Activated gamma-delta T cell treated with anti-CD3 and anti-CD28 coated beads, Interleukin-2, amount 50 U/mL, for 16 hours (primary cell): ENCODE measurements at regions not wholly inside any gene's neighbourhood (a gene's known extent, or its start where the extent isn't known, plus 50 kb on each side); places are given as distances from the start of the nearest gene placed in this dataset.
"Not testable (repeated sequence)": the region's sequence is repeated elsewhere in the genome, so short reads cannot be mapped to it uniquely, and the experiment has no call there.

ENCODE experiments used
- DNase-seq: peaks from one replicate; pipeline ENCODE4 v3.0.0-alpha.2; 2020; ENCODE audit warnings: low read depth

DNA sequence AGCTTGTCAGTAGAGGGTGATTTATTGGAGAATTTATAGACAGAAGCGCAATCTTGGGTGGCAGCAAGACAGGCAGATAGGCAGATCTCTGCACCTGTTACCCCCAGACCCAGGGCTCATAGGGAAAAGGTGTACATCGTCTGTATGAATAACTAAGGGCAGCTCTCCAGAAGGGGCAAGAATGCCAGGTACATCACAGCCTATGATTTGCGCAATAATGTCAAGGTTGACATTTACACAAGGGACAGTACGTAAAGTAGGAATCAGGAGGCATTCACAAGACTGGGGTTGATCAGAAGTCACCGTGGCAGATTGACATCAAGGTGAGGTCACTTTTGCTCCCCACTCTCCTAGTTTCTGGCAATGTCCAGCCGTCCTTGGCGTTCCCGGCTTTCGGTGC is 524.1 kb downstream of the TRIML1 start:
- no peak for DNase-seq

DNA sequence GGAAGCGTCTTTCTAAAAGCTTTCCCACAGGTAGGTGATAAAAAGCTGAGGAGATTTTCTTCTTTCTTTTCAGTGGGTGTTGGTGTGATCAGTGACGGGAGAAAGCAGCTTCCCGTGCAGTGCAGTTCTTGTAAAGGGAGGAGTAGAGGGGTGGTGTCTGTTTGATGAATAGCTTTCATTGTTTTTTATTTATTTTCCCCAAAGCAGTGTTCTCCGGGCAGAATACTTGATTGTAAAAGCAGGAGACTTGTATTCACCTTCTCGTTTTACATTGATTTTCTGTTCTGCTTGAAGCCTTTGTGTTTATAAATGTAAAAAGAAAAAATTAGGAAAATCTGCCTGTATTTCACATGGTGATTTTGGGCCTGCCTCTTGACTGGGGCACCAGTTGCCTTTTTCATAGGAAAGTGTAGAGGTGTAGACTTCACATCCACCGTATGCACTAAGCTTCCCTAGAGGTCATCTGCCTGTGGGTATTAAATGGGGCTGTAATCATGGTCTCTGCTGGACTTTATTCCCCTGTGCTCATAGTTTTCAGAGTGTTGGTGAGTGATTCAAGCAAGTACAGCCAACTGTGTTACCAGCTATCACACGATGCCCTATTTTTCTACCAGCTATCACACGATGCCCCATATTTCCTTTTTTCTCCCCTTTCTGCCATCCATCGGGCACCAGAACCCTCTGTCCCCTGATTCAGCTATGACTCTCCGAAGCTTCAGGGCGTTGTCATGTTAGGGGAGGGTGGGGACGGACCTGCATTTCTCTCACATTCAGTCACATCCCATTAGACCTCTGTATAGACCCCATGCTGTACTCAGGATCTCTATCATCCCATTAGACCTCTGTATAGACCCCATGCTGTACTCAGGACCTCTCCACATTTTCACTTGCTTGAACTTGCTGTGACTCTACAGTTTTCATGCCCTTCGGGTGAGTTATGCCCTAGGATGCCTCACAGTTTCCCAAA is 526.5 kb downstream of the TRIML1 start:
- no peak for DNase-seq

DNA sequence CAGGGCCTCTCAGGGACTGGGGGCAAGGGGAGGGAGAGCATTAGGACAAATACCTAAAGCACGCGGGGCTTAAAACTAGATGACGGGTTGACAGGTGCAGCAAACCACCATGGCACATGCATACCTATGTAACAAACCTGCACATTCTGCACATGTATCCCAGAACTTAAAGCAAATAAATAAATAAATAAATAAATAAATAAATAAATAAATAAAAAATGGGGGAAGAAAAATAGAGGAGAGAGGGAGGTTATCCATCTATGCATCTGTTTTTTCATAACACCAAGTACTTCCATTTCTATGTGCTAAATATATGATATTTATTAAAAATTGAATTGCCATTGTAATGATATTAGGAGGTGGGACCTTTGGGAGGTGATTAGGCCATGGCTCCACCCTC is 539.5 kb downstream of the TRIML1 start:
- DNase-seq = not testable (repeated sequence)

DNA sequence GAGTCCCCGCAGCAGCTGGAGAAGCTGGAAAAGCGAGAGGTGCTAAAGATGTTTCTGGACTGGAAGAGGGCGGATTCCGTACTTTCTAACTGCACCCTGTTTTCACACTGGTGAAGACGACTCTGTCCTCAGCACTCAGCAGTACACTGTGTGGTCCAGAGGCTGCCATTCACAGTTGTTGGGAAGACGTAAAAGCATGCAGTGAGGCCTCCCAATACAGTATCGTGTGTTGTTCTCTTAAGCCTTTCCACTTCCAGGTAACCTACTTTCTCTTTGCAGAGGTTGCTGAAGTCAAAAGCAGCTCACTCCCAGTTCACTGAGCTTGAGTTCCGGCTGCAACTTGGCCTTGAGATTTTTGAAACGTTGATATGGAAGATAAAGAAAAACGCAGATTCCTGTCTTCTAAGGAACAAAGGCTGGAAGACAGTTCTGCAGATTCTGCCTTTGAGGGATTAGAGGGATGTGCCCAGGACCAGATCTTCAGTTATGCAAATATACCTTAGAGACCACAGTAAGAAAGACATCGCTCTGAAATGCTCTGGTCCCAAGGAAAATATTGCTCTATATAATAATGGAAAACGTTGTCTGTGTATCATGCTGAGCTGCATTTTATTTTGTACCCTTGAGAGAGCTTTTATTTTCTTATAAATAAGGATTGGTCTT is 540.9 kb downstream of the TRIML1 start:
- DNase-seq = no peak

DNA sequence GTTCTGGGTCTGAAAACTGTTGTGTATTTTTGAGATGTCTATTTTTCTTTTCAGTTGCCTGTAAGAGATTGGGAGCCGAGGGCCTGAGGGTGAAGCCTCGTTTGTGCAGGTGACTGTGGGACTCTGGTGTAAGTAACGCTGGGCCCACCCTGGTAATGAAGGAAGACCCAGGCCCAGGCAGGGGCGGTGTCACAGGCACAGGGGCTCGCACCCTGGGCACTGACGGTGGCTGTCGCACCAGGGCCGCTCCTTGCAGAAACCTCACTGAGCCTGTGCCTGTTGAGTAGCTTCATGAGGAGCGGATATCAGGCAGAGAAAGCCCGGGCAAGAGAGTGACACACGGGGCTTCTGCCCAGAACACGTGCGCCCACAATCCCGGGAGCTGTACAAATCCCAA is 541.4 kb downstream of the TRIML1 start:
- DNase-seq = no peak

DNA sequence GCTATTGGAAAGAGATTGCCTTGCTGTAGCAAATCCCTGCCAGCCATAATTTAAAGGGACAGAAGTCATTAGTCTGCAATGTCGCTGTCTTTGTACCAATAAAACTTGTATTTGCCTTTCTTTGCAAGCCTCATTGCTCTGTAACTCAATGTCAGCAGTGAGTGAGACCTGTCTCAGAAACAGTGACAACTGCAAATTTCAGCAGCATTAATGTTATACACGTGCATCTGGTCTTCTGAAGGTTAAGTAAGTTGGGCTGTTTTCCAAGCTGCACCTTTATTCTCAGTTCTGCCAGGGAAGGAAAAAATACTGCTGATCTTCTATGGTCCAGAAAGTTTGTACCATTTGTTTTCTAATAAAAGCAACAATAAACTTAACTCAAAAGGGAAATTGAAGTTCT is 543.1 kb downstream of the TRIML1 start:
- DNase-seq = no peak

DNA sequence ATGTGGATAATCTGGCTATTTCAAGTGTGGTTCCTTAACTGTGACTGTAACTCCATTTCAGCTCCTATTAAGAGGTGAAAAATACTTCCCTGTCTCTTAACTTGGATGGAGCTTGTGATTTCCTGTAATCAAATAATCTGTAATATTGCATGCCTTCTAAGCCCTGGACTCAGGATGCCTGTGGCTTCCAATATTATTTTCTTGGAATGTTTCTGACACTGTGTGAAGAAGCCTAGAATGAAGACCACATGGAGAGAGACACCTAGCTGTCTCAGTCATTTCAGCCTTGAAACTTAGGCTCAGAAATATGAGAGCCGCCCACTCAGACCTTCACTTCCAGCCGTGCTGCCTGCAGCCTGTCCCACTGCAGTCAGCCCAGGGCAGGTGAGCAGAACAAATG is 544.3 kb downstream of the TRIML1 start:
- no peak for DNase-seq

DNA sequence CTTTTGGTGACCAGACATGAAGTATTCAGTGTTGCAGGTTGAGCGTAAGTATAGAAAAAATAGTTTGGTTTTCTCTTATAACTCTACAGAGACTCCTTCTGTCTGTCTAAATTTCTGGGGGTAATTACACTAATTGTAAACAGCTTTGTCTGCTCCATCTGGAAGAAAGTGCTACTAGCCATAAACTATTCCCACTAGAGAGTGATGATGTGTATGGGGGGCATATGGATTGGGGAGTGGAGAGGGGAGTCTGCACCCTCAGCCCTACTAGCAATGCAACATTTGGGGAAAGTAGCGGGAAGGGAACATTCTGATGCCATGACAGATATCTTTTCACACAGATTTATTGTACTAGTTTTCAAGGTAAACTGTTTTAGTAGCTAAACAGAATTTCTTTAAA is 549.7 kb downstream of the TRIML1 start:
- DNase-seq = no peak

DNA sequence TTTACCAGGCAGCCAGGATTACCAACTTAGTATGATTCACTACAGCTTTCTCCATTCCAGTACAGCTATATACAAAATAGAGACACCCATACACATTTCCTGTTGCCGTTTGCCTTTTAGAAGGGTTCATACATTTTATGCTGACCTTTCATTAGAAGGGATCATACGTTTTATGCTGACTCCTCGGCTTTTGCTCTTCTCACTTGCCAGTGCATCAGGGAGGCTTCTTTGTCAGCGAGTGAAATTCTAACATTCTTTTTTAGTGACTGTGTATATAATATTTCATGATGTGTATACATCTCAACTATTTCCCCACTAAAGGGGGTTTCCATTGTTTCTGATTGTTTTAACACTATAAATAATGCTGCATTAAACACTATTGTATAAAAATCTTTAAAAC is 552.6 kb downstream of the TRIML1 start:
- DNase-seq = no peak

DNA sequence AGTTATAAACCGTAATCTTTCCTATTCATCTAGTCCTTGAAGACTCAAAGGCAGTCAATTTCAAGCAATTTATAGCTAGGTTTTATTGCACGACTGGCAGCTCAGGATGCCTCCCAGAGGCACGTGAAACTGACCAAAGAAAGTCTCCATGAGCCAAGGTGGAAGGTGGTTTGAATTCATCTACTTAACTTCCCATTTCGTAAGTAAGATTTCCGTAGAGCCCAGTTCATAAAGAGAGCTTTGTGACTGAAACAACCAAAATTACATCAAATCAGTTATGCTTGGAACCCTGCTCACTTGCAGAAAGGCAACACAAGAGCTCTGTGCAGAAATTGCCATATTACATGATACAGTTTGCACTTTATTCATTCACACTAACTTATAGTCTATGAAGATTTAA is 556.0 kb downstream of the TRIML1 start:
- no peak for DNase-seq

DNA sequence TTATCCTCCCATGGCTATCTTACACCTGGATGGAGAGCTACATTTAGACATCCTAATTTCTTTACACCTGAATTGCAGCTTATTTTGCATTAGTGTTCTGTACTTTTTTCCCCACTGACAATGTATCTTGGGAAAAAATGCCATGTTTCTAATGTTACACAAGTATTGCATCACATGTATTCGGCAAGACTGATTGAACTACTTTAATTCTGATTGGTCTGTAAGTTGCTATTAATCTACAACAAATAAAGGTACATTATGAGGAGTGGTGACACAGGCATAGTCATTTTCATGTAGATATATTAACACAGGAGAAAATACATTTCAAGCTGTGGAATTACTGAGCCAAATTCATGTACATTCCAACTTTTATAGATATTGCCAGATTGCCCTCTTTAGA is 558.0 kb downstream of the TRIML1 start:
- no peak for DNase-seq

DNA sequence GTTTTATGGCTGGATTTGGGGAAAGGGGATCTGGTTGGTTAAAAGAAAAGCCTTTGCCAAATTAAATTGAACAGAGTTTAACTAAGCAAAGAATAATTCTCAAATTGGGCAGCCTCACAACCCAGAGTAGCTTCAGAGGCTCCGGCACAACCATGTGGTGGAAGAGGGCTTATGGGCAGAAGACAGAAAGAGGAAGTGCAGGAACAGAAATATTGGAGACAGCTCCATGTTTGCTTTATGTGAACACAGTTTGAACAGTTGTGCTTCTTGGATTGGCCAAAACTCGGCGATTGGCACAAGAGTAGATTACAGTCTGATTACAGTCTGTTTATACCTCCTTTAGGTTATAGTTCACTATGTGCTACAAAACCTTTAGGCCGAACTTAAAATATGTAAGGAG is 562.7 kb downstream of the TRIML1 start:
- no peak for DNase-seq

DNA sequence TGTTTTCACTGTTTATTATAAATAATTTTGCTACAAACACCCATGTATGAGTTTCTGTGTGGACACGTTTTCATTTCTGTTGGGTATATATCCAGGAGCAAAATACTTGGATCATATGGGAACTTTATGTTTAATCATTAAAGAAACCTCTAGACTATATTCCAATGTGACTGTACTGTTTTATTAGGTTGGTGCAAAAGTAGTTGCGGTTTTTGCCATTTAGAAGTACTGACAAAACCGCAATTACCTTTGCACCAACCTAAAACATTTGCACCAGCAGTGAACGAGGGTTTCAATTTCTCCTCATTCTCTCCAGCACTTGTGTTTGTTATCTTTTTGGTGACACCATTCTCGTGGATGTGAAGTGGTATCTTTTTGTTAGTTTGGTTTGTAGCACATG is 565.0 kb downstream of the TRIML1 start:
- DNase-seq = no peak

DNA sequence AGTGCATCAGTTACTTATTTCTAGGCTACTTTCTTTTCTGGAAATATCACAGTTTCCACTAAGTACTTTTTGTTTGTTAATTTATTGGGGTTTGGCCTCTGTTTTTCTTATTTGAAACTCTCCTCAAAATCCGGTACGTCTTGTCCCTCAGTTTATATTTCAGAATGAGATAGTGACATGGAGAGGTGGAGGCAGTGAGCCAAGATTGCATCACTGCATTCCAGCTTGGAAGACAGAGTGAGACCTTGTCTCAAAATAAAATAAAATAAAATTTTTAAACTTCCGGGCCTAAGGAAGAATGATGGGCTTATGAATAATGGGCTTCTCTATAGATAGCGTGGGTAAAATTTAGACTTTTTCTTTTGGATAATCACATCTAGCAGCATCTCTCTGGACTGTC is 567.8 kb downstream of the TRIML1 start:
- DNase-seq = no peak

DNA sequence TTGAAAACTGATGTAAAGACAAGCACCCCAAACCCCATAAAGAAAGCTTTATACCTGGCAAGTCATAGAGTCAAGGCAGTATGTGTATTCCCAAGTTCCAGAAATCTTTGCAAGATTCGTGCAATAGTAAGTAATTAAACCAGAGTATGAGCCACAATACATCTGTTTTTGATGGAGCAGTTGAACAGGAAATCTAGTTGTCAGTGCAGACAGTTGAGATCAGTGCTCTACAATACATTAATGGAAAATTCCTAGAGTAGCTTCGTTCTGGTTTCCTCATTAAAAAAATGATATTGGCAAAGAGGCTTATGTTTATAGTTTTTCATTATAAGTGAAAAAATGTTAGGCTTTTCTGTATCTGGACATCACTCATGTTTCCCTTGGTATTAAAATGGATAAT is 575.3 kb downstream of the TRIML1 start:
- no peak for DNase-seq

DNA sequence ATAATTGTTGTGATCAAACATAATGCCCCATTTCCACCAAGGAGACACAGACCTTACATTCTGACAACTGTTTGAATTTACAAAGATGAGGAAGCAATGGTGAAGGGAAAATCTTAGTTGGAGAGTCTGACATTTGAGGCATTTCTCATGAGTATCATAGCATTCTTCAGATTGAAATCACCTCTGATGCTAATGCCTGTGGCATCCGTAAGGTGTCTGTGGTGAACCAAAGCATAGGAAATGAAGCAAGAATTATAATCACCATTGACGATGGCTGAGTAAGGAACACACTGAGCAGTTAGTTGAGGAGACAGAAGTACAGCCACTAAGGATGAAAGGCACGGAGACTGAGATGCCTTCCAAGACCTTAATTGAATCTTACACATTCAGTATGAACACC is 575.7 kb downstream of the TRIML1 start:
- no peak for DNase-seq

DNA sequence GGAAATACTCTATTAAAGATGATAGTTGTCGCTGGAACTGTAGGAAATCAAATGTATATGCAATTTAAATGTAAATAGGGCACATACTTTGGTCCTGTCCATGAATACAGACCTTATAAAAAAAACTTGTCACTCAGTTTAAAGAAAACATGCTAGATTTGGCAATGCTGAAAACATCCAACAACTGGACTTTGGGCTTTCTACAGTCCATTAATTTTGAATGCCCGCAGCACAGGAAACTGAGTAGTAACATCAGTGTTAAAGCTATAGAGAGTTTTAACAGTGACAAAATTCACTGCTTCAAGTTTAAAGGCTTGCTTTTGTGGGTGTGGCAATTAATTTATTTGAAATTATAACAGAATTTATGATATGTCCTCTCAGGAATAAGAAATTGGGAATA is 578.4 kb downstream of the TRIML1 start:
- no peak for DNase-seq

DNA sequence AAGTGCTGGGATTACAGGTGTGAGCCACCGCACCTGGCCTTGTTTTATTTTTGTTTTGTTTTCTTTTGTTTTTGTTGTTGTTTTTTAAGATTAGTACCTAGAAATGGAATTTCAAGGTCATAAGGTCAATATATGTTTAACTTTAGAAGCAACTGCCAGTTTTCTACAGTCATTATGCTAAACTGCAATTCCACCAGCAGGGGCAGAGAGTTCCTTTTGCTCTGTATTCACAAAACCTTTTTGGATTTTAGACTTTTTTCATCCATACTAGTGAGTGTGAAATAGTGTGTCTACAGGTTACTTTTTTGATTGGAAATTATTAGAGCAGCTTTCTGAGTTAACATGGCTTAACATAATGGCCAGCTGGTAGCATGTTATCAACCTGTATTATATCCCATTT is 580.6 kb downstream of the TRIML1 start:
- DNase-seq = no peak

DNA sequence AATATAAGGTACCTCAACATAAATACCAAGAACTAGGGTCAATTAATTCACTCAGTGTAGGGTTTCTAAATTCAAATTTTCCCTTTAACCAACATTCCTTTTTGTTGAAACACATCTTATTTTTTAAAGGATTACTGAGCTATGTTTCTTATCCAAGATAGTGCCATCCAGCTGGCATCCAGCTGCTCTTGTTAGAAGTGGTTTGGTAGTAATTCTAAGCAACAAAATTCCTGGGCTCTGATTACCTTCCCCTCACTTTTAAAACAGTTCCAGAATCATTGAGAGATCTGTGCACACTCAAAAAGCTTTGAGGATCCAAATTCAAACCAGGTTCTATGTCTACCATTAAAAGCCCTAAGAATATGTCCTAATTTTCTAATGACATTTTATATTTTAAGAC is 583.7 kb downstream of the TRIML1 start:
- DNase-seq = no peak

DNA sequence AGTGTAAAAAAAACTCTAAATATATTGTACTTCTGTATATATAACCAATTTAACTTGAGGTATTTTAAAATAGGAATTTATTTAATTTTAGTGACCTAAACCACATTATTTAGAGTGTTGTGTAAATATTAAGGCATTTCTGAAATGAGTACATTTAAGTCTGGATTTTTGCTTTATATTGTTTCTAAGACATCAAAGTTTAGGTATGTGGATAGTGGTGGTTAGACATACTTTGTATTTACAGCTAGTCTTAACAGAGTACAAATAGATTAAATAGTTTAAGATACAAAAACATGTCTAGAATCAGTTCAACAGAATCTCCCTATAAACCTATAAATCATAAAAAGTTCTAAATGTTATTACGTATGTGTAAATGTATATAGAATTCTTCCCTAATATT is 588.5 kb downstream of the TRIML1 start:
- no peak for DNase-seq

DNA sequence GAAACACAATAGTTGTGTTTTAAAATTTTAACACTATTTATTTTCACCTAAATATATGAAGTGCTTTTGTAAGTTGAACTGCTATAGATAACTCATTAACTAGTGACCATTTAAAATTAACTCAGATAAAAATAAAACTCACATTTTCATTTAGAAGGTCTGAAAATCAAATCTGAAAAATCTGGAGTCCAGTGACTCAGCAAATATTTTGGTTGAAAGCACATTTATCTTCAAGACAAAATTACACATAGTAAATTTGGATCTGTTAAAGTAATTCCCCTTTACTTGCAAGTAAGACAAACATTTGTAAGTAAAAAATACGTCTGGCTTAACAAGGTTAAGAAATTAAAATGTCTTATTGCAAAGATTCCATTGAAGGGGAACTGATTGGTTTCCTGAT is 589.1 kb downstream of the TRIML1 start:
- no peak for DNase-seq

DNA sequence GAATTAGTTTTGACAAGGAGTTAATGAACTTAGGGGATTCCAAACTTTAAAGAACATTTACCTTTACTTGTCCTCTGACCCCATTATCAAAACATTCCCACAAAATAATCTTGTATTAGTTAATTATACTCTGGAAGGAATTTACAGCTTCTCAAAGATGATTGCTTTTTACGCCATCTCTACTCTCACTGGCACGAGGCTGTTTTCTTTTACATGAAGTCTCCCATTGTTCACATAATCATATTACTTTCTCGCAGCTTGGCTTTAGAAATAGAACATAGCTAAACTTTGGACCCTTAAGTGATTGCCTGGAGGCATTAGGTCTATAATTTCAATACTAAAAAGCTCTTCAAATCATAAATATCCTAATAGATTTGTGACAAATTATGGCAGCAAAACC is 592.9 kb downstream of the TRIML1 start:
- DNase-seq = no peak

DNA sequence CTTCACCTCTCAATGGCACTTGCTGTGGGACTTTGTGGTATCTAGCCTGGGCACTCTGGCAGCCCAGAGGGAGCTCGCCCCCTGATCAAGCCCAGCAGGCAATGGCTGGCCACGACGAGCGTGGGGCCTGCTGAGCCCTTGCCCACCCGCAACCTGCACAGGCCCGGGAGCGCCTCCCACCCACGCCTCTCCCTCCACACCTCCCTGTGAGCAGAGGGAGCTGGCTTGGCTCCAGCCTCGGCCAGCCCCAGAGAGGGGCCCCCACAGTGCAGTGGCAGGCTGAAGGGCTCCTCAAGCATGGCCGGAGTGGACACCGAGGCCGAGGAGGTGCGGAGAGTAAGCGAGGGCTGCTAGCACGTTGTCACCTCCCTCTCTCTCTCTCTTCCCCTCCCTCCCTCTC is 595.8 kb downstream of the TRIML1 start:
- no peak for DNase-seq
